ENCODE measurements at regions not wholly inside any gene's neighbourhood (a gene's known extent, or its start where the extent isn't known, plus 50 kb on each side); places are given as distances from the start of the nearest gene placed in this dataset.

DNA sequence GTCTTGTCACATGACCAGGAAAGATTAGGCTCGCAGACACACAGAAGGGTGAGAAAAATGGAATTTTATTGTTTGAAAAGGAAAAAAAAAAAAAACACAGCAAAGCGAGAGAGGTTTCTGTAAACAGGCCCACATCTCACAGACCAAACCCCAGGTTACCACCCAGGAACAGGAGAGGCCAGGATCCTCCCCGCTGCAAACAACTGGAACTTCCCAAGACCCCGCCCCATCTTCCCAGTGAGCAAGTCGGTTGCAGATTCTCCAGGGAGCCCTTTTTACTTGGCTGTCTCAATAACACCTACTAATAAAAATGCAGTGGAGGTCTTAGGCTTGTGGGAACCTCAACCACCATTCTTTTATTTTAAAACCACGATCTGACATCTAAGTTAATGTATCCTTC is 84.7 kb upstream of the ETS2 start:
- Histone ChIP-seq H3K36me3 (ENCODE audit: control insufficient read depth, insufficient read depth, low read length) (no peaks in the 10 kb centered on the region), H3K27me3 (ENCODE audit: control insufficient read depth, insufficient read depth, low read length) (no peaks in the 10 kb centered on the region), H3K4me1 (ENCODE audit: control insufficient read depth, insufficient read depth, low read length) (no peaks in the 10 kb centered on the region), H3K9me3 (ENCODE audit: control insufficient read depth, insufficient read depth, low read length) (peaks cover 4% of the 10 kb centered on the region; the same call in 1 of the 2 replicates), H3K9ac (ENCODE audit: low read depth, low read length) (no peak overlapping the region), H3K27ac (ENCODE audit: low read depth, low read length) (no peak overlapping the region), H3K4me3 (ENCODE audit: low read depth, low read length) (no peak overlapping the region)

GRCh38 chr21:38721958-38722357 is 83.8 kb upstream of the ETS2 start:
- no peaks in the 10 kb centered on the region for H3K36me3 ChIP-seq (ENCODE audit: control insufficient read depth, insufficient read depth, low read length)
- no peak overlapping the region for H3K9ac ChIP-seq (ENCODE audit: low read depth, low read length)
- no peaks in the 10 kb centered on the region for H3K4me1 ChIP-seq (ENCODE audit: control insufficient read depth, insufficient read depth, low read length)
- H3K27ac ChIP-seq (ENCODE audit: low read depth, low read length) = no peak overlapping the region
- H3K9me3 ChIP-seq (ENCODE audit: control insufficient read depth, insufficient read depth, low read length) = peaks cover 4% of the 10 kb centered on the region; the same call in 1 of the 2 replicates
- H3K27me3 ChIP-seq (ENCODE audit: control insufficient read depth, insufficient read depth, low read length) = no peaks in the 10 kb centered on the region
- H3K4me3 ChIP-seq (ENCODE audit: low read depth, low read length) = no peak overlapping the region

DNA sequence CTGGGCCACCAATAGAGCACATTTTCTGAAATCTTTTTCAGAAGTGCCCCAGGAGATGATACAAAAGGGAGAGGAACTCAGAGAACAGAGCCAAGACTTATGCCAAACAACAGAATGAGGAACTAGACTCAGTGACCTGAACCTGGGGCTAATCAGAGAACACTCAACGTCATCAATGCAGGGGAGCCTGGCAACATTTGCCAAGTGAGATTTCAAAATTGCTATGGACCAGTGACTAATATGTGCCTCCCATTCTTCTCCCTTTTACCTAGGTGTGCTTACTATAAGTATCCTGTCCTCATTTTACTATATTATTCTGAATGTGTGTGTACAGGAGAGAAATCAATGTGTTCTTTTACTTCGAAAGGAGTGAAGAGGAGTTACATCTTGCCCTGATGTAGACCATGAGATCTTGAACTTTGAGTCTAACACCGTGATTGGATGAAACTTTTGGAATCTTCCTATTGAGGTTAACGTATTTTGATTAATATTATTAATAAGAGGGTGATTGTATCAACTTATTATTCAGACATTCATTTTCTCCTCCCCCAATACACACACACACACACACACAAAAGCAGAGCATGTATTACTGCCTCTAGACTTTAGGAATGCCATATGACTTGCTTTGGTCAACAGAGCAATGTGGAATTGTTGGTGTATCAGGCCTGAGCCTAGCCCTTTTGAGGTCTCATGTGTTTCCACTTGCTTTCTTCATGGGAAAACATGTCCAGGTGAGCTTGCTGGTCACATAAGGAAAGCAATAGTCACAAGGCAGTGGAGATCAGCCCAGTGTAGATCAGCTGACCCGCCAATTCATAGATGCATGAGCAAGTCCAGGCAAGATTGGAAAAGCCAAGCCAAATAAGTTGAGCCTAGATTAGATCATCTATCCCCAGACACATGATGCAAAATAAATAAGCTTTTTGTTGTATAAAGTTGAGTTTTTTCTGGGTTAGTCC is 80.3 kb upstream of the ETS2 start:
- Histone ChIP-seq H3K9me3 (ENCODE audit: control insufficient read depth, insufficient read depth, low read length) (peaks cover 4% of the 10 kb centered on the region; the same call in 1 of the 2 replicates), H3K4me3 (ENCODE audit: low read depth, low read length) (no peak overlapping the region), H3K36me3 (ENCODE audit: control insufficient read depth, insufficient read depth, low read length) (no peaks in the 10 kb centered on the region), H3K9ac (ENCODE audit: low read depth, low read length) (no peak overlapping the region), H3K27ac (ENCODE audit: low read depth, low read length) (no peak overlapping the region), H3K4me1 (ENCODE audit: control insufficient read depth, insufficient read depth, low read length) (no peaks in the 10 kb centered on the region), H3K27me3 (ENCODE audit: control insufficient read depth, insufficient read depth, low read length) (no peaks in the 10 kb centered on the region)

GRCh38 chr21:38726482-38726881 is 79.2 kb upstream of the ETS2 start:
- no peak overlapping the region for H3K9ac ChIP-seq (ENCODE audit: low read depth, low read length)
- H3K27ac ChIP-seq (ENCODE audit: low read depth, low read length) = no peak overlapping the region
- H3K36me3 ChIP-seq (ENCODE audit: control insufficient read depth, insufficient read depth, low read length) = no peaks in the 10 kb centered on the region
- no peaks in the 10 kb centered on the region for H3K27me3 ChIP-seq (ENCODE audit: control insufficient read depth, insufficient read depth, low read length)
- peaks cover 4% of the 10 kb centered on the region; the same call in 1 of the 2 replicates for H3K9me3 ChIP-seq (ENCODE audit: control insufficient read depth, insufficient read depth, low read length)
- H3K4me3 ChIP-seq (ENCODE audit: low read depth, low read length) = no peak overlapping the region
- H3K4me1 ChIP-seq (ENCODE audit: control insufficient read depth, insufficient read depth, low read length) = no peaks in the 10 kb centered on the region

DNA sequence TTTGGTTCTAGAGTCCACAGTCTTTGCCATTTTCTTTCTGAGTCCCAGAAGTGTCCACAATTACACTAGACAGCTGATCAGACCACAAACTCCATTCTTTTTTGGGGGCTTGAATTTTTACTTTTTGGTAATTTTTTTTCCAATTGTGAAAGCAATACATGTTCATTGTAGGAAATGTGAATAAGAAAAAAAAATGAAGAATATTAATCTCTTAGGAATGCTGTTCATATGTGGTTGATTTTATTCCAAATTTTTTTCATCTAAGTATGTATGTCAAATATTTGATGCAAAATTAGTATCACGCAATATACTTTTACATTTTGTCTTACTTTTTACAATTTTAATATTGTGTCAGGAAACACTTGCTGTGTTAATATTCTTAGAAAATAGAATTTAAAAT is 76.4 kb upstream of the ETS2 start:
- H3K36me3 ChIP-seq (ENCODE audit: control insufficient read depth, insufficient read depth, low read length) = no peaks in the 10 kb centered on the region
- no peak overlapping the region for H3K4me3 ChIP-seq (ENCODE audit: low read depth, low read length)
- no peaks in the 10 kb centered on the region for H3K27me3 ChIP-seq (ENCODE audit: control insufficient read depth, insufficient read depth, low read length)
- H3K4me1 ChIP-seq (ENCODE audit: control insufficient read depth, insufficient read depth, low read length) = peaks cover under 1% of the 10 kb centered on the region; the same call in 1 of the 2 replicates
- no peak overlapping the region for H3K9ac ChIP-seq (ENCODE audit: low read depth, low read length)
- no peak overlapping the region for H3K27ac ChIP-seq (ENCODE audit: low read depth, low read length)
- peaks cover 4% of the 10 kb centered on the region; the same call in 1 of the 2 replicates for H3K9me3 ChIP-seq (ENCODE audit: control insufficient read depth, insufficient read depth, low read length)

DNA sequence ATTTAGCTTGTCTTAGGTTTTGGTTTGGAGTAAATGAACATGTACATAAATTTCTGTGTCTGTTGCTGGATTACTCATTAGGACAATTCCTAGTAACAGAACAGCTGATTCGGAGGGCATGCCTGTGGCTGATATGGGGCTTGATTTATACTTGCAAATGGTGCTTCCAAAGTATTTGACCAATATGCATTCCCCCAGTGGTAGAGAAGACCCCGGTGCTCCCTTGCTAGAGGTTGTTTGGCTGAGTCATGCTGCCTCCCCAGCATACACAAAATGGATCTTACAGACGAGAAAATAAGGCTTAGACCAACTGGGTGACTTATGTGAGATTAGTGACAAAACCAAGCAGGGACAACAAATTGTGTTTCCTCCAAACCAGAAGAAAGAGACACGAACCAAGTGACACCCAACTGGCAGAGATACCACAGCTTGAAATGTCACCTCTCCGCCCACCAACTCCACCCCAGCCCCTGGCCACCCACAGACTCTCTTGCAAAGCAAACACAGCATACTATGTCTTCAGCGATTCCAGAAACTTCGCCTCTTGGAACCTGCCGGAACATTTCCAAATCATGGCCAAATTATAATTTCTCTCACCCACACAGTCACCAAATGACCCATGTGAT is 75.9 kb upstream of the ETS2 start:
- peaks cover 4% of the 10 kb centered on the region; the same call in 1 of the 2 replicates for H3K9me3 ChIP-seq (ENCODE audit: control insufficient read depth, insufficient read depth, low read length)
- no peak overlapping the region for H3K9ac ChIP-seq (ENCODE audit: low read depth, low read length)
- H3K27me3 ChIP-seq (ENCODE audit: control insufficient read depth, insufficient read depth, low read length) = no peaks in the 10 kb centered on the region
- H3K4me1 ChIP-seq (ENCODE audit: control insufficient read depth, insufficient read depth, low read length) = peaks cover 6% of the 10 kb centered on the region
- H3K4me3 ChIP-seq (ENCODE audit: low read depth, low read length) = no peak overlapping the region
- H3K36me3 ChIP-seq (ENCODE audit: control insufficient read depth, insufficient read depth, low read length) = no peaks in the 10 kb centered on the region
- no peak overlapping the region for H3K27ac ChIP-seq (ENCODE audit: low read depth, low read length)

- Histone ChIP-seq H3K4me3 (ENCODE audit: low read depth, low read length) (peak overlapping the region; percentile 50), H3K27me3 (ENCODE audit: control insufficient read depth, insufficient read depth, low read length) (no peaks in the 10 kb centered on the region), H3K27ac (ENCODE audit: low read depth, low read length) (peak overlapping the region; percentile 47), H3K4me1 (ENCODE audit: control insufficient read depth, insufficient read depth, low read length) (peaks cover 10% of the 10 kb centered on the region), H3K9me3 (ENCODE audit: control insufficient read depth, insufficient read depth, low read length) (no peaks in the 10 kb centered on the region), H3K9ac (ENCODE audit: low read depth, low read length) (peak overlapping the region; percentile 25), H3K36me3 (ENCODE audit: control insufficient read depth, insufficient read depth, low read length) (no peaks in the 10 kb centered on the region)
Observed at GRCh38 chr21:38733972-38734546, 71.7 kb upstream of the ETS2 start.

- no peaks in the 10 kb centered on the region for H3K9me3 ChIP-seq (ENCODE audit: control insufficient read depth, insufficient read depth, low read length)
- H3K27ac ChIP-seq (ENCODE audit: low read depth, low read length) = peak overlapping the region; percentile 47
- no peaks in the 10 kb centered on the region for H3K36me3 ChIP-seq (ENCODE audit: control insufficient read depth, insufficient read depth, low read length)
- H3K9ac ChIP-seq (ENCODE audit: low read depth, low read length) = peak overlapping the region; percentile 25
- H3K4me1 ChIP-seq (ENCODE audit: control insufficient read depth, insufficient read depth, low read length) = peaks cover 10% of the 10 kb centered on the region
- no peaks in the 10 kb centered on the region for H3K27me3 ChIP-seq (ENCODE audit: control insufficient read depth, insufficient read depth, low read length)
- H3K4me3 ChIP-seq (ENCODE audit: low read depth, low read length) = peak overlapping the region; percentile 50
Observed at GRCh38 chr21:38734646-38735365, 70.9 kb upstream of the ETS2 start.

- H3K27ac ChIP-seq (ENCODE audit: low read depth, low read length) = no peak overlapping the region
- peaks cover 10% of the 10 kb centered on the region for H3K4me1 ChIP-seq (ENCODE audit: control insufficient read depth, insufficient read depth, low read length)
- H3K9me3 ChIP-seq (ENCODE audit: control insufficient read depth, insufficient read depth, low read length) = no peaks in the 10 kb centered on the region
- H3K9ac ChIP-seq (ENCODE audit: low read depth, low read length) = no peak overlapping the region
- no peak overlapping the region for H3K4me3 ChIP-seq (ENCODE audit: low read depth, low read length)
- no peaks in the 10 kb centered on the region for H3K27me3 ChIP-seq (ENCODE audit: control insufficient read depth, insufficient read depth, low read length)
- H3K36me3 ChIP-seq (ENCODE audit: control insufficient read depth, insufficient read depth, low read length) = no peaks in the 10 kb centered on the region
Observed at GRCh38 chr21:38735626-38736206, 70.0 kb upstream of the ETS2 start.

GRCh38 chr21:38740090-38740489 is 65.6 kb upstream of the ETS2 start:
- Histone ChIP-seq H3K4me1 (ENCODE audit: control insufficient read depth, insufficient read depth, low read length) (peaks cover 2% of the 10 kb centered on the region), H3K9me3 (ENCODE audit: control insufficient read depth, insufficient read depth, low read length) (no peaks in the 10 kb centered on the region), H3K9ac (ENCODE audit: low read depth, low read length) (no peak overlapping the region), H3K27ac (ENCODE audit: low read depth, low read length) (no peak overlapping the region), H3K27me3 (ENCODE audit: control insufficient read depth, insufficient read depth, low read length) (no peaks in the 10 kb centered on the region), H3K36me3 (ENCODE audit: control insufficient read depth, insufficient read depth, low read length) (no peaks in the 10 kb centered on the region), H3K4me3 (ENCODE audit: low read depth, low read length) (no peak overlapping the region)

Data from HUES48 (cell line).